ENCODE measurements at regions not wholly inside any gene's neighbourhood (a gene's known extent, or its start where the extent isn't known, plus 50 kb on each side); places are given as distances from the start of the nearest gene placed in this dataset.

DNA sequence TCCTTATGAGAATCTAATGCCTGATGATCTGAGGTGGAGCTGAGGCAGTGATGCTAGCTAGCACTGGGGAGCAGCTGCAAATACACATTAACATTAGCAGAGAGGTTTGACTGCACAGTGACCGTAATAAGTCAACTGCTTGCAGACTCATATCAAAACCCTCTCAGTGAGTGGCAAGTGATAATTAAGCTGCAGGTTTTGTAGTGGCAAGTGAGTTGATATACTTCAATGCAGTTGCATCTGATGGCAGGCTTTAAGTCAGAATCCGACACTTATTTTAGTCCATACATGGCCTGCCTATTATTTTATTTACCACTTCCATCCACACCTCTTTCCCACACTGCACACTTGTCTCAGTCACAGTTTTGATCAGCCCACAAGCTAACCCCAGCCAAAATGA lies 209.2 kb upstream of the IRS2 start:
- TF ChIP-seq, protein P1, sequence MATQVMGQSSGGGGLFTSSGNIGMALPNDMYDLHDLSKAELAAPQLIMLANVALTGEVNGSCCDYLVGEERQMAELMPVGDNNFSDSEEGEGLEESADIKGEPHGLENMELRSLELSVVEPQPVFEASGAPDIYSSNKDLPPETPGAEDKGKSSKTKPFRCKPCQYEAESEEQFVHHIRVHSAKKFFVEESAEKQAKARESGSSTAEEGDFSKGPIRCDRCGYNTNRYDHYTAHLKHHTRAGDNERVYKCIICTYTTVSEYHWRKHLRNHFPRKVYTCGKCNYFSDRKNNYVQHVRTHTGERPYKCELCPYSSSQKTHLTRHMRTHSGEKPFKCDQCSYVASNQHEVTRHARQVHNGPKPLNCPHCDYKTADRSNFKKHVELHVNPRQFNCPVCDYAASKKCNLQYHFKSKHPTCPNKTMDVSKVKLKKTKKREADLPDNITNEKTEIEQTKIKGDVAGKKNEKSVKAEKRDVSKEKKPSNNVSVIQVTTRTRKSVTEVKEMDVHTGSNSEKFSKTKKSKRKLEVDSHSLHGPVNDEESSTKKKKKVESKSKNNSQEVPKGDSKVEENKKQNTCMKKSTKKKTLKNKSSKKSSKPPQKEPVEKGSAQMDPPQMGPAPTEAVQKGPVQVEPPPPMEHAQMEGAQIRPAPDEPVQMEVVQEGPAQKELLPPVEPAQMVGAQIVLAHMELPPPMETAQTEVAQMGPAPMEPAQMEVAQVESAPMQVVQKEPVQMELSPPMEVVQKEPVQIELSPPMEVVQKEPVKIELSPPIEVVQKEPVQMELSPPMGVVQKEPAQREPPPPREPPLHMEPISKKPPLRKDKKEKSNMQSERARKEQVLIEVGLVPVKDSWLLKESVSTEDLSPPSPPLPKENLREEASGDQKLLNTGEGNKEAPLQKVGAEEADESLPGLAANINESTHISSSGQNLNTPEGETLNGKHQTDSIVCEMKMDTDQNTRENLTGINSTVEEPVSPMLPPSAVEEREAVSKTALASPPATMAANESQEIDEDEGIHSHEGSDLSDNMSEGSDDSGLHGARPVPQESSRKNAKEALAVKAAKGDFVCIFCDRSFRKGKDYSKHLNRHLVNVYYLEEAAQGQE (IDR thresholded peaks at IDR 0.05; ENCODE audit: insufficient read depth in 1 of 2, low read depth in 2 of 2, low read length in 1 of 2): no peak
- TF ChIP-seq, protein P2, sequence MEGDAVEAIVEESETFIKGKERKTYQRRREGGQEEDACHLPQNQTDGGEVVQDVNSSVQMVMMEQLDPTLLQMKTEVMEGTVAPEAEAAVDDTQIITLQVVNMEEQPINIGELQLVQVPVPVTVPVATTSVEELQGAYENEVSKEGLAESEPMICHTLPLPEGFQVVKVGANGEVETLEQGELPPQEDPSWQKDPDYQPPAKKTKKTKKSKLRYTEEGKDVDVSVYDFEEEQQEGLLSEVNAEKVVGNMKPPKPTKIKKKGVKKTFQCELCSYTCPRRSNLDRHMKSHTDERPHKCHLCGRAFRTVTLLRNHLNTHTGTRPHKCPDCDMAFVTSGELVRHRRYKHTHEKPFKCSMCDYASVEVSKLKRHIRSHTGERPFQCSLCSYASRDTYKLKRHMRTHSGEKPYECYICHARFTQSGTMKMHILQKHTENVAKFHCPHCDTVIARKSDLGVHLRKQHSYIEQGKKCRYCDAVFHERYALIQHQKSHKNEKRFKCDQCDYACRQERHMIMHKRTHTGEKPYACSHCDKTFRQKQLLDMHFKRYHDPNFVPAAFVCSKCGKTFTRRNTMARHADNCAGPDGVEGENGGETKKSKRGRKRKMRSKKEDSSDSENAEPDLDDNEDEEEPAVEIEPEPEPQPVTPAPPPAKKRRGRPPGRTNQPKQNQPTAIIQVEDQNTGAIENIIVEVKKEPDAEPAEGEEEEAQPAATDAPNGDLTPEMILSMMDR (IDR thresholded peaks at IDR 0.05): no peak
- no peak for TF ChIP-seq POLR2AphosphoS5 (IDR thresholded peaks at IDR 0.05; ENCODE audit: low read depth, low read length)
